ENCODE measurements at regions not wholly inside any gene's neighbourhood (a gene's known extent, or its start where the extent isn't known, plus 50 kb on each side); places are given as distances from the start of the nearest gene placed in this dataset.

GRCh38 chr14:106610691-106611090 lies 1084.3 kb downstream of the TMEM121 start (continued):
- TF ChIP-seq CHD7 (IDR thresholded peaks at IDR 0.05; ENCODE audit: insufficient replicate concordance, low read length) (no peak), PHF8 (conservative IDR thresholded peaks at IDR 0.05; ENCODE audit: low read depth, low read length) (no peak), EGR1 (IDR thresholded peaks at IDR 0.05; ENCODE audit: borderline replicate concordance, low read depth, low read length) (no peak), JUND (IDR thresholded peaks at IDR 0.05; ENCODE audit: low read length) (no peak), CTCF (IDR thresholded peaks at IDR 0.05; ENCODE audit: control extremely low read depth in 1 of 3, insufficient read depth in 1 of 3, low read depth in 1 of 3, low read length in 3 of 3) (no peak)

Measured in H1 (cell line).